H9 (cell line): ENCODE measurements at regions not wholly inside any gene's neighbourhood (a gene's known extent, or its start where the extent isn't known, plus 50 kb on each side); places are given as distances from the start of the nearest gene placed in this dataset.

Experiments
- DNase-seq: peaks from one replicate; pipeline ENCODE4 v3.0.0-alpha.2; 2017
- H2AFZ ChIP-seq: one replicate; pipeline ENCODE4 v1.6.1; 2013; ENCODE audit warnings: mild to moderate bottlenecking, low read length, control low read depth, moderate library complexity
- H2AK5ac ChIP-seq: 2 replicates; pipeline ENCODE4 v1.6.1; 2013; ENCODE audit warnings: low read length, control low read depth, mixed read lengths; ENCODE audit not compliant: insufficient read length
- H2BK120ac ChIP-seq: one replicate; pipeline ENCODE4 v1.6.1; 2013; ENCODE audit warnings: low read depth, mild to moderate bottlenecking, low read length, control low read depth, inconsistent platforms; ENCODE audit not compliant: poor library complexity, severe bottlenecking
- H2BK12ac ChIP-seq: 2 replicates; pipeline ENCODE4 v1.6.1; 2013; ENCODE audit warnings: low read length, control low read depth, mixed read lengths, low read depth; ENCODE audit not compliant: insufficient read length
- H2BK15ac ChIP-seq: 2 replicates; pipeline ENCODE4 v1.6.1; 2013; ENCODE audit warnings: low read depth, low read length, control low read depth
- H2BK20ac ChIP-seq: one replicate; pipeline ENCODE4 v1.6.1; 2013; ENCODE audit warnings: low read depth, mild to moderate bottlenecking, low read length, control low read depth, inconsistent platforms; ENCODE audit not compliant: poor library complexity, severe bottlenecking
- H2BK5ac ChIP-seq: 2 replicates; pipeline ENCODE4 v1.6.1; 2013; ENCODE audit warnings: low read length, control low read depth, mixed read lengths; ENCODE audit not compliant: insufficient read length
- H3K14ac ChIP-seq: 2 replicates; pipeline ENCODE4 v1.6.1; 2013; ENCODE audit warnings: low read length, control low read depth; ENCODE audit not compliant: insufficient read depth
- H3K18ac ChIP-seq: 2 replicates; pipeline ENCODE4 v1.6.1; 2013; ENCODE audit warnings: low read depth, mild to moderate bottlenecking, mixed read lengths, low read length, control low read depth; ENCODE audit not compliant: insufficient read length
- H3K23ac ChIP-seq: 2 replicates; pipeline ENCODE4 v1.6.1; 2013; ENCODE audit warnings: low read length, control low read depth, mixed read lengths, low read depth; ENCODE audit not compliant: insufficient read length
- H3K23me2 ChIP-seq: 2 replicates; pipeline ENCODE4 v1.6.1; 2013; ENCODE audit warnings: low read depth, mild to moderate bottlenecking, mixed read lengths, low read length, control low read depth; ENCODE audit not compliant: insufficient read length, poor library complexity, severe bottlenecking
- H3K27ac ChIP-seq: 2 replicates; pipeline ENCODE4 v1.5.1; 2013; ENCODE audit warnings: low read length, control low read depth, mixed read lengths, low read depth; ENCODE audit not compliant: insufficient read length
- H3K27me3 ChIP-seq: 2 replicates; pipeline ENCODE4 v1.6.1; 2013; ENCODE audit warnings: low read length, control low read depth, inconsistent platforms; ENCODE audit not compliant: insufficient read depth
- H3K4ac ChIP-seq: 2 replicates; pipeline ENCODE4 v1.6.1; 2013; ENCODE audit warnings: low read depth, mild to moderate bottlenecking, control low read depth, inconsistent platforms, low read length, moderate library complexity
- H3K4me1 ChIP-seq: 2 replicates; pipeline ENCODE4 v1.6.1; 2013; ENCODE audit warnings: low read length, control low read depth, inconsistent platforms; ENCODE audit not compliant: insufficient read depth
- H3K4me2 ChIP-seq: 2 replicates; pipeline ENCODE4 v1.6.1; 2013; ENCODE audit warnings: low read length, control low read depth, mixed read lengths; ENCODE audit not compliant: insufficient read length, insufficient read depth
- H3K56ac ChIP-seq: 2 replicates; pipeline ENCODE4 v1.6.1; 2013; ENCODE audit warnings: low read depth, mild to moderate bottlenecking, mixed read lengths, low read length, control low read depth; ENCODE audit not compliant: insufficient read length
- H3K79me1 ChIP-seq: 2 replicates; pipeline ENCODE4 v1.6.1; 2013; ENCODE audit warnings: low read depth, mild to moderate bottlenecking, moderate library complexity, low read length, control low read depth, inconsistent platforms; ENCODE audit not compliant: insufficient read depth, poor library complexity, severe bottlenecking
- H3K79me2 ChIP-seq: 2 replicates; pipeline ENCODE4 v1.6.1; 2013; ENCODE audit warnings: low read length, control low read depth, inconsistent platforms; ENCODE audit not compliant: insufficient read depth
- H3K9ac ChIP-seq: 2 replicates; pipeline ENCODE4 v1.6.1; 2013; ENCODE audit warnings: low read length, control low read depth, mixed read lengths; ENCODE audit not compliant: insufficient read length; ENCODE audit errors: extremely low read depth
- H3K9me3 ChIP-seq: one replicate; pipeline ENCODE4 v1.6.1; 2013; ENCODE audit warnings: low read depth, low read length, inconsistent platforms; ENCODE audit not compliant: control insufficient read depth
- H3T11ph ChIP-seq: one replicate; pipeline ENCODE4 v1.6.1; 2013; ENCODE audit warnings: mild to moderate bottlenecking, low read length, control low read depth, inconsistent platforms
- H4K20me1 ChIP-seq: one replicate; pipeline ENCODE4 v1.6.1; 2013; ENCODE audit not compliant: control insufficient read depth, insufficient read length, insufficient read depth
- H4K5ac ChIP-seq: 2 replicates; pipeline ENCODE4 v1.6.1; 2013; ENCODE audit warnings: low read depth, mild to moderate bottlenecking, mixed read lengths, low read length, control low read depth; ENCODE audit not compliant: insufficient read length
- H4K8ac ChIP-seq: replicated peaks from 2 replicates; pipeline ENCODE4 v1.6.1; 2013; ENCODE audit warnings: low read length, control low read depth, mixed read lengths, low read depth; ENCODE audit not compliant: insufficient read length
- H4K91ac ChIP-seq: 2 replicates; pipeline ENCODE4 v1.6.1; 2013; ENCODE audit warnings: low read depth, mild to moderate bottlenecking, moderate library complexity, mixed read lengths, low read length, control low read depth; ENCODE audit not compliant: insufficient read length
- H3K27ac Mint-ChIP-seq, 3 experiments: 2 replicates in 2 of 3; 3 replicates in 1 of 3; pipeline ENCODE4 v1.8.0; 2020 to 2021; ENCODE audit warnings: mixed read lengths in 3 of 3, mild to moderate bottlenecking in 1 of 3, moderate library complexity in 1 of 3
- H3K27me3 Mint-ChIP-seq: 2 replicates; pipeline ENCODE4 v1.8.0; 2021; ENCODE audit warnings: low read depth, mild to moderate bottlenecking, moderate library complexity, mixed read lengths
- H3K36me3 Mint-ChIP-seq, 3 experiments: 2 replicates in 2 of 3; 3 replicates in 1 of 3; pipeline ENCODE4 v1.8.0; 2020 to 2021; ENCODE audit warnings: low read depth in 3 of 3, mixed read lengths in 3 of 3; ENCODE audit not compliant: insufficient read depth in 1 of 3
- H3K4me1 Mint-ChIP-seq, 2 experiments: 2 replicates each; pipeline ENCODE4 v1.8.0; 2020; ENCODE audit warnings: mixed read lengths in 2 of 2
- H3K4me3 Mint-ChIP-seq, 2 experiments: 2 replicates in 1 of 2; 3 replicates in 1 of 2; pipeline ENCODE4 v1.8.0; 2020 to 2021; ENCODE audit warnings: mild to moderate bottlenecking in 2 of 2, mixed read lengths in 2 of 2, moderate library complexity in 1 of 2
- H3K9me3 Mint-ChIP-seq, 2 experiments: 2 replicates in 1 of 2; 3 replicates in 1 of 2; pipeline ENCODE4 v1.8.0; 2020; ENCODE audit warnings: mild to moderate bottlenecking in 2 of 2, mixed read lengths in 2 of 2, moderate library complexity in 1 of 2
- WGBS: extraction: QIAGEN DNeasy Blood & Tissue Kit; methylation state at CpG from one replicate; pipeline ENCODE4 v1.1.7; 2013; ENCODE audit warnings: missing lambda C conversion rate, low lambda C conversion rate, mixed read lengths; ENCODE audit not compliant: insufficient read length; ENCODE audit errors: extremely low coverage; 5-methylcytosine and 5-hydroxymethylcytosine counted together
- TF ChIP-seq, protein P1 (sequence below): fragments of 200-600 bp; sonication (generic); conservative IDR thresholded peaks from 3 replicates; pipeline ENCODE4 v1.8.0; 2021; ENCODE audit warnings: antibody characterized with exemption, mild to moderate bottlenecking

DNA sequence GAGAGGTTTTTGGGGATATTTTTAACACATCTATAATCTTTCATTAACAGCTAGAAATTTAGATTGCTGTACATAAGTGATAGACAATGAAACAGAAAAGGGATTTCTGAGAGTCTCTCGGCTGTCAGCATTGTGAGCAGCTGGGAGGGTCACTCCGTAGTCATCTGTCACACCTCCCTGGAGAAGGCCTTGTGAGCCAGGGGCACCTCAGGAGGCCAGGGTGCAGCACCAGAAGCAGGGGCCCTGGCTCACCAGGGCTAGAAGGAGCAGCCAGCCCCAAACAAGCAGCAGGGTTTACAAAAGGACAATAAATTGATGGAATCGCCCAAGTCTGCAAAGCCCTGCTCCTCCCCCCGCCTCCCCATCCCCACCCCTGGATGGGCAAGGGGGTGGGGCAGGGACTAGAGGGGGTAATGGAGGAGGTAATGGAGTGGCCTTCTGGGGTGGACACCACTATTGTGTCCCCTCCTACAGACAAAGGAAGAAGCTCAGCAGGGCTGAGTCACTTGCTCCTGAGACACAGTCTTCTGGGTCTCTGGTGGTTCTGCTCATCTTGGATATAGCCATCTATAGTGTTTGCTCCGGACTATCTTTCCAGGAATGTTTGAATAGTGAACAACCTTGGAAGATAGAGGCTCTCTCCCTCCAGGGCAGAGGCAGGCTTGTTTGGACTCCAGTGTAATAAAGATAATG is 263.4 kb downstream of the NPHP4 start:
- Histone ChIP-seq H3K9me3 (no peaks in the 10 kb centered on the region), H2BK15ac (no peak overlapping the region), H4K20me1 (no peaks in the 10 kb centered on the region), H3T11ph (no peak overlapping the region), H2BK120ac (no peak overlapping the region), H3K79me1 (no peaks in the 10 kb centered on the region), H2BK20ac (no peak overlapping the region), H3K27ac (no peak overlapping the region), H3K4me1 (peaks cover 3% of the 10 kb centered on the region; the same call in 1 of the 2 replicates), H3K23ac (no peak overlapping the region), H2BK12ac (no peak overlapping the region), H2AK5ac (no peak overlapping the region), H3K18ac (no peak overlapping the region), H3K23me2 (no peaks in the 10 kb centered on the region), H2AFZ (no peak overlapping the region), H3K4me2 (no peak overlapping the region), H3K14ac (no peak overlapping the region), H4K91ac (no peak overlapping the region), H3K79me2 (no peaks in the 10 kb centered on the region), H4K5ac (no peak overlapping the region), H4K8ac (no peak overlapping the region), H3K56ac (no peak overlapping the region), H2BK5ac (no peak overlapping the region), H3K27me3 (no peaks in the 10 kb centered on the region), H3K9ac (no peak overlapping the region), H3K4ac (no peak overlapping the region)
- TF ChIP-seq, protein P1, sequence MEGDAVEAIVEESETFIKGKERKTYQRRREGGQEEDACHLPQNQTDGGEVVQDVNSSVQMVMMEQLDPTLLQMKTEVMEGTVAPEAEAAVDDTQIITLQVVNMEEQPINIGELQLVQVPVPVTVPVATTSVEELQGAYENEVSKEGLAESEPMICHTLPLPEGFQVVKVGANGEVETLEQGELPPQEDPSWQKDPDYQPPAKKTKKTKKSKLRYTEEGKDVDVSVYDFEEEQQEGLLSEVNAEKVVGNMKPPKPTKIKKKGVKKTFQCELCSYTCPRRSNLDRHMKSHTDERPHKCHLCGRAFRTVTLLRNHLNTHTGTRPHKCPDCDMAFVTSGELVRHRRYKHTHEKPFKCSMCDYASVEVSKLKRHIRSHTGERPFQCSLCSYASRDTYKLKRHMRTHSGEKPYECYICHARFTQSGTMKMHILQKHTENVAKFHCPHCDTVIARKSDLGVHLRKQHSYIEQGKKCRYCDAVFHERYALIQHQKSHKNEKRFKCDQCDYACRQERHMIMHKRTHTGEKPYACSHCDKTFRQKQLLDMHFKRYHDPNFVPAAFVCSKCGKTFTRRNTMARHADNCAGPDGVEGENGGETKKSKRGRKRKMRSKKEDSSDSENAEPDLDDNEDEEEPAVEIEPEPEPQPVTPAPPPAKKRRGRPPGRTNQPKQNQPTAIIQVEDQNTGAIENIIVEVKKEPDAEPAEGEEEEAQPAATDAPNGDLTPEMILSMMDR: no peak
- no peaks in the 10 kb centered on the region; a peak in 1 of 5 replicates for H3K9me3 Mint-ChIP-seq
- H3K36me3 Mint-ChIP-seq: no peaks in the 10 kb centered on the region; a peak in 1 of 7 replicates
- no peak overlapping the region for H3K4me3 Mint-ChIP-seq
- H3K27ac Mint-ChIP-seq: no peak overlapping the region
- WGBS: no CpG with 5 or more reads among the region's 5 CpGs
- no peak for DNase-seq
- peaks cover 4% of the 10 kb centered on the region for H3K27me3 Mint-ChIP-seq
- H3K4me1 Mint-ChIP-seq: peaks cover 9 to 14% of the 10 kb centered on the region in 2 experiments
